ENCODE measurements at regions not wholly inside any gene's neighbourhood (a gene's known extent, or its start where the extent isn't known, plus 50 kb on each side); places are given as distances from the start of the nearest gene placed in this dataset.

- TF ChIP-seq TEAD4 (IDR thresholded peaks at IDR 0.05) (no peak), EP300 (IDR thresholded peaks at IDR 0.05; ENCODE audit: borderline replicate concordance) (no peak), ZBTB7A (IDR thresholded peaks at IDR 0.05; ENCODE audit: low read depth) (no peak), RAD21 (IDR thresholded peaks at IDR 0.05; ENCODE audit: low read depth) (no peak), CEBPB (IDR thresholded peaks at IDR 0.05) (no peak), YY1 (IDR thresholded peaks at IDR 0.05; ENCODE audit: low read depth) (no peak), CREB1 (IDR thresholded peaks at IDR 0.05; ENCODE audit: low read depth) (no peak), FOXM1 (IDR thresholded peaks at IDR 0.05; ENCODE audit: borderline replicate concordance, low read depth) (no peak), NFIC (IDR thresholded peaks at IDR 0.05) (no peak), USF1 (IDR thresholded peaks at IDR 0.05) (no peak), REST (IDR thresholded peaks at IDR 0.05; ENCODE audit: low read depth) (no peak), TAF1 (IDR thresholded peaks at IDR 0.05; ENCODE audit: low read depth) (no peak)
Observed at GRCh38 chr2:105641389-105641811, 103.3 kb upstream of the NCK2 start.

- TF ChIP-seq MAX (IDR thresholded peaks at IDR 0.05) (no peak), CEBPB (IDR thresholded peaks at IDR 0.05) (no peak), RAD21 (IDR thresholded peaks at IDR 0.05; ENCODE audit: low read depth) (no peak), TCF12 (IDR thresholded peaks at IDR 0.05; ENCODE audit: low read depth) (no peak), EP300 (IDR thresholded peaks at IDR 0.05; ENCODE audit: borderline replicate concordance) (no peak), YY1 (IDR thresholded peaks at IDR 0.05; ENCODE audit: low read depth) (no peak), EGR1 (IDR thresholded peaks at IDR 0.05) (no peak)
Observed at GRCh38 chr2:105640246-105640645, 104.5 kb upstream of the NCK2 start.

GRCh38 chr2:105636109-105636740, 108.5 kb upstream of the NCK2 start:
- TF ChIP-seq TCF12 (IDR thresholded peaks at IDR 0.05; ENCODE audit: low read depth) (no peak), ZBTB7A (IDR thresholded peaks at IDR 0.05; ENCODE audit: low read depth) (no peak), CEBPB (IDR thresholded peaks at IDR 0.05) (no peak), YY1 (IDR thresholded peaks at IDR 0.05; ENCODE audit: low read depth) (no peak), USF1 (IDR thresholded peaks at IDR 0.05) (no peak), NFIC (IDR thresholded peaks at IDR 0.05) (no peak), FOXM1 (IDR thresholded peaks at IDR 0.05; ENCODE audit: borderline replicate concordance, low read depth) (no peak), TEAD4 (IDR thresholded peaks at IDR 0.05) (no peak), EP300 (IDR thresholded peaks at IDR 0.05; ENCODE audit: borderline replicate concordance) (no peak), RAD21 (IDR thresholded peaks at IDR 0.05; ENCODE audit: low read depth) (no peak), MAX (IDR thresholded peaks at IDR 0.05) (no peak), REST (IDR thresholded peaks at IDR 0.05; ENCODE audit: low read depth) (no peak), EGR1 (IDR thresholded peaks at IDR 0.05) (no peak), TAF1 (IDR thresholded peaks at IDR 0.05; ENCODE audit: low read depth) (no peak), CREB1 (IDR thresholded peaks at IDR 0.05; ENCODE audit: low read depth) (no peak)

- TF ChIP-seq CREB1 (IDR thresholded peaks at IDR 0.05; ENCODE audit: low read depth) = no peak
- TF ChIP-seq RAD21 (IDR thresholded peaks at IDR 0.05; ENCODE audit: low read depth) = no peak
- no peak for TF ChIP-seq YY1 (IDR thresholded peaks at IDR 0.05; ENCODE audit: low read depth)
- TF ChIP-seq FOXM1 (IDR thresholded peaks at IDR 0.05; ENCODE audit: borderline replicate concordance, low read depth) = no peak
- no peak for TF ChIP-seq EP300 (IDR thresholded peaks at IDR 0.05; ENCODE audit: borderline replicate concordance)
- TF ChIP-seq MAX (IDR thresholded peaks at IDR 0.05) = no peak
- TF ChIP-seq EGR1 (IDR thresholded peaks at IDR 0.05) = no peak
- no peak for TF ChIP-seq NFIC (IDR thresholded peaks at IDR 0.05)
Observed at GRCh38 chr2:105635564-105635963, 109.1 kb upstream of the NCK2 start.

- TF ChIP-seq TCF12 (IDR thresholded peaks at IDR 0.05; ENCODE audit: low read depth) = no peak
- no peak for TF ChIP-seq RAD21 (IDR thresholded peaks at IDR 0.05; ENCODE audit: low read depth)
- TF ChIP-seq MAX (IDR thresholded peaks at IDR 0.05) = no peak
- TF ChIP-seq YY1 (IDR thresholded peaks at IDR 0.05; ENCODE audit: low read depth) = no peak
- TF ChIP-seq EGR1 (IDR thresholded peaks at IDR 0.05) = no peak
- no peak for TF ChIP-seq CREB1 (IDR thresholded peaks at IDR 0.05; ENCODE audit: low read depth)
- TF ChIP-seq TEAD4 (IDR thresholded peaks at IDR 0.05) = no peak
- TF ChIP-seq USF1 (IDR thresholded peaks at IDR 0.05) = no peak
- TF ChIP-seq NFIC (IDR thresholded peaks at IDR 0.05) = no peak
- no peak for TF ChIP-seq TAF1 (IDR thresholded peaks at IDR 0.05; ENCODE audit: low read depth)
- no peak for TF ChIP-seq EP300 (IDR thresholded peaks at IDR 0.05; ENCODE audit: borderline replicate concordance)
Observed at GRCh38 chr2:105634198-105634597, 110.5 kb upstream of the NCK2 start.
